ENCODE measurements at regions not wholly inside any gene's neighbourhood (a gene's known extent, or its start where the extent isn't known, plus 50 kb on each side); places are given as distances from the start of the nearest gene placed in this dataset.

DNA sequence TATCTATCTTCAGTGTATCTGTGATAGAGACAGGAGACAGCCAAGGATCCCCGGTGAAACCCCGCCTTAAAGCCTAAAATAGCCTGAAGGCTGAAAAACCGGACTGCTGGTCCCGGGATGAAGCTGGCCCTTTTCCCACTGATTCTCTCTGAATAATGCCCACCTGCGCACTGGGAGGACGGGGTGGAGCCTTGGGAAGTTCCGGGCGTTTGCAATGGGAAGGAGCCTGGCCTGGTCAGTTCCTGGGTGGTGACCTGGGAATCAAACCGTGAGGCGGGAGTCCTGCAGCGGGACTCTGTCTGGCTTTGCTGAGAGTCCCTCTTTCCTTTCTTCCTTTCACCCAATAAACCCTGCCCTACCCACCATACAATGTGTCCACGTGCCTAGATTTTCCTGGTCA is 157.9 kb downstream of the C3orf38 start:
- TF ChIP-seq CTCF (conservative IDR thresholded peaks at IDR 0.05; ENCODE audit: low read depth, low read length) (no peak), EZH2 (IDR thresholded peaks at IDR 0.05; ENCODE audit: low read length, unreplicated experiment) (no peak), EZH2phosphoT487 (IDR thresholded peaks at IDR 0.05; ENCODE audit: borderline replicate concordance, low read length) (no peak)

Data from PC-3 (cell line).